ENCODE measurements at regions not wholly inside any gene's neighbourhood (a gene's known extent, or its start where the extent isn't known, plus 50 kb on each side); places are given as distances from the start of the nearest gene placed in this dataset.

GRCh38 chr18:22045221-22045918, 124.0 kb upstream of the GATA6 start (continued):
- TF ChIP-seq REST (IDR thresholded peaks at IDR 0.05; ENCODE audit: low read depth, low read length) (no peak), BRCA1 (IDR thresholded peaks at IDR 0.05; ENCODE audit: low read depth, low read length) (no peak), LARP7 (IDR thresholded peaks at IDR 0.05) (no peak), NFYB (IDR thresholded peaks at IDR 0.05; ENCODE audit: insufficient read depth, low read depth, low read length) (no peak), SMAD1 (IDR thresholded peaks at IDR 0.05; ENCODE audit: low read depth, partially characterized antibody) (no peak), KDM1A (IDR thresholded peaks at IDR 0.05; ENCODE audit: borderline replicate concordance) (no peak), ZNF274 (IDR thresholded peaks at IDR 0.05; ENCODE audit: insufficient read depth, insufficient read length) (no peak)

GRCh38 chr18:22046473-22046872, 122.9 kb upstream of the GATA6 start:
- H2AFZ ChIP-seq (ENCODE audit: control insufficient read depth, low read depth, low read length): no peak overlapping the region
- no TSS peak for BruUV-seq (replicated peaks)
- no peaks in the 10 kb centered on the region for H3K79me2 ChIP-seq (ENCODE audit: control insufficient read depth, insufficient read depth, low read length)
- H3K9me3 ChIP-seq (replicated peaks; ENCODE audit: control insufficient read depth, insufficient read depth, low read length): no peaks in the 10 kb centered on the region
- DNase-seq (ENCODE audit: low read depth, low spot score): no peak
- SMC1A ChIA-PET (ENCODE audit: uncharacterized antibody, unreplicated experiment): no interaction called here
- no peak overlapping the region for H3K4me3 ChIP-seq
- FAIRE-seq: no peak
- no peak for ATAC-seq
- RAD21 ChIA-PET (ENCODE audit: unreplicated experiment): no interaction called here
- CTCF ChIA-PET: no interaction called here
- no peaks in the 10 kb centered on the region for H3K4me1 ChIP-seq (ENCODE audit: control insufficient read depth, insufficient read depth, low read length)
- H3K27ac ChIP-seq (ENCODE audit: control insufficient read depth, insufficient read depth): no peak overlapping the region
- no peaks in the 10 kb centered on the region; a peak in 2 of 4 replicates for H3K27me3 ChIP-seq (replicated peaks in 1 of 2; ENCODE audit: control insufficient read depth in 2 of 2, insufficient read depth in 2 of 2, low read length in 1 of 2)
- intact Hi-C loops (cut with micrococcal nuclease; ENCODE audit: unreplicated experiment) (loop anchor here (10.0 kb wide), 1 partner anchor 62 kb away; no protein-coding TSS in a partner anchor), in situ Hi-C loops (cut with MboI) (loop anchor here (10.0 kb wide), 1 partner anchor 62 kb away; no protein-coding TSS in a partner anchor)
- no peaks in the 10 kb centered on the region for H3K36me3 ChIP-seq (ENCODE audit: control insufficient read depth in 2 of 2, insufficient read depth in 2 of 2, low read length in 1 of 2)
- WGBS (ENCODE audit: insufficient coverage, insufficient replicate concordance, low lambda C conversion rate, missing lambda C conversion rate): 79% methylated on average over 2 of the region's 2 CpGs
- H4K20me1 ChIP-seq (ENCODE audit: control insufficient read depth, insufficient read depth): no peaks in the 10 kb centered on the region
- POLR2A ChIA-PET: no interaction called here
- H3K9ac ChIP-seq (ENCODE audit: control insufficient read depth, insufficient read depth, low read length): no peak overlapping the region
- no peak overlapping the region for H3K4me2 ChIP-seq (ENCODE audit: control insufficient read depth, insufficient read depth)
- TF ChIP-seq BHLHE40 (IDR thresholded peaks at IDR 0.05; ENCODE audit: borderline replicate concordance in 1 of 2, low read depth in 2 of 2, low read length in 1 of 2) (no peak), SIX5 (IDR thresholded peaks at IDR 0.05; ENCODE audit: low read depth, low read length, severe bottlenecking) (no peak), HDAC6 (IDR thresholded peaks at IDR 0.05; ENCODE audit: unreplicated experiment) (no peak), SMARCA5 (IDR thresholded peaks at IDR 0.05) (no peak), PKNOX1 (IDR thresholded peaks at IDR 0.05) (no peak), USF1 (IDR thresholded peaks at IDR 0.05; ENCODE audit: borderline replicate concordance, extremely low read length, insufficient read depth, low read depth, low read length) (no peak), POU2F2 (IDR thresholded peaks at IDR 0.05; ENCODE audit: borderline replicate concordance, low read depth, low read length) (no peak), TCF3 (IDR thresholded peaks at IDR 0.05; ENCODE audit: borderline replicate concordance, insufficient read depth, low read depth, low read length) (no peak)
